ENCODE measurements at regions not wholly inside any gene's neighbourhood (a gene's known extent, or its start where the extent isn't known, plus 50 kb on each side); places are given as distances from the start of the nearest gene placed in this dataset.
"Not testable (repeated sequence)": the region's sequence is repeated elsewhere in the genome, so short reads cannot be mapped to it uniquely, and the experiment has no call there.

- Mint-ChIP-seq H3K4me1 (ENCODE audit: low read depth) (no peaks in the 10 kb centered on the region), H3K9me3 (ENCODE audit: insufficient read depth) (no peaks in the 10 kb centered on the region), H3K27ac (no peak overlapping the region), H3K4me3 (no peak overlapping the region), H3K36me3 (ENCODE audit: low read depth) (no peaks in the 10 kb centered on the region), H3K27me3 (ENCODE audit: low read depth) (no peaks in the 10 kb centered on the region)
- ATAC-seq (no peak), DNase-seq (no peak)
- ChIA-PET POLR2A (no interaction called here), CTCF (no interaction called here)
Observed at GRCh38 chr10:52485462-52485861, 171.4 kb downstream of the DKK1 start.

GRCh38 chr10:52486840-52487611 lies 172.9 kb downstream of the DKK1 start:
- ChIA-PET CTCF (interaction anchor here (2.8 kb wide), 1 partner anchor 179 kb away, joined by 8 read pairs; no protein-coding TSS in a partner anchor), POLR2A (interaction anchor here (0.6 kb wide), 1 partner anchor 17 kb away, joined by 3 read pairs; no protein-coding TSS in a partner anchor)
- Mint-ChIP-seq H3K9me3 (ENCODE audit: insufficient read depth) (no peaks in the 10 kb centered on the region), H3K36me3 (ENCODE audit: low read depth) (no peaks in the 10 kb centered on the region), H3K27me3 (ENCODE audit: low read depth) (no peaks in the 10 kb centered on the region), H3K27ac (no peak overlapping the region), H3K4me1 (ENCODE audit: low read depth) (no peaks in the 10 kb centered on the region), H3K4me3 (no peak overlapping the region)
- DNase-seq, result no peak
- ATAC-seq, result no peak

- Mint-ChIP-seq H3K4me1 (ENCODE audit: low read depth) (no peaks in the 10 kb centered on the region), H3K27ac (no peak overlapping the region), H3K9me3 (ENCODE audit: insufficient read depth) (no peaks in the 10 kb centered on the region), H3K27me3 (ENCODE audit: low read depth) (no peaks in the 10 kb centered on the region), H3K4me3 (no peak overlapping the region), H3K36me3 (ENCODE audit: low read depth) (no peaks in the 10 kb centered on the region)
- no peak for DNase-seq
- ATAC-seq, result no peak
- POLR2A ChIA-PET, result no interaction called here
- CTCF ChIA-PET, result interaction anchor here (2.8 kb wide), 1 partner anchor 181 kb away, joined by 8 read pairs; no protein-coding TSS in a partner anchor
Observed at GRCh38 chr10:52488606-52489485, 174.8 kb downstream of the DKK1 start.

GRCh38 chr10:52491246-52491995 lies 177.3 kb downstream of the DKK1 start:
- no peak for ATAC-seq
- Mint-ChIP-seq H3K4me1 (ENCODE audit: low read depth) (no peaks in the 10 kb centered on the region), H3K27ac (no peak overlapping the region), H3K4me3 (no peak overlapping the region), H3K27me3 (ENCODE audit: low read depth) (no peaks in the 10 kb centered on the region), H3K9me3 (ENCODE audit: insufficient read depth) (no peaks in the 10 kb centered on the region), H3K36me3 (ENCODE audit: low read depth) (no peaks in the 10 kb centered on the region)
- ChIA-PET POLR2A (no interaction called here), CTCF (no interaction called here)
- DNase-seq, result no peak

- peaks cover 7% of the 10 kb centered on the region for H3K9me3 Mint-ChIP-seq (ENCODE audit: insufficient read depth)
- ChIA-PET POLR2A (no interaction called here), CTCF (no interaction called here)
- no peak overlapping the region for H3K27ac Mint-ChIP-seq
- ATAC-seq (no peak), DNase-seq (no peak)
- no peaks in the 10 kb centered on the region for H3K4me1 Mint-ChIP-seq (ENCODE audit: low read depth)
- H3K36me3 Mint-ChIP-seq (ENCODE audit: low read depth), result no peaks in the 10 kb centered on the region
- no peak overlapping the region for H3K4me3 Mint-ChIP-seq
- no peaks in the 10 kb centered on the region for H3K27me3 Mint-ChIP-seq (ENCODE audit: low read depth)
Observed at GRCh38 chr10:52499281-52499680, 185.2 kb downstream of the DKK1 start.

GRCh38 chr10:52500476-52500875 lies 186.4 kb downstream of the DKK1 start:
- Mint-ChIP-seq H3K27ac (no peak overlapping the region), H3K9me3 (ENCODE audit: insufficient read depth) (peaks cover 16% of the 10 kb centered on the region), H3K4me3 (no peak overlapping the region), H3K27me3 (ENCODE audit: low read depth) (no peaks in the 10 kb centered on the region), H3K4me1 (ENCODE audit: low read depth) (no peaks in the 10 kb centered on the region), H3K36me3 (ENCODE audit: low read depth) (no peaks in the 10 kb centered on the region)
- no peak for DNase-seq
- no peak for ATAC-seq
- CTCF ChIA-PET, result no interaction called here
- POLR2A ChIA-PET, result no interaction called here

GRCh38 chr10:52502237-52502636 lies 188.2 kb downstream of the DKK1 start:
- CTCF ChIA-PET, result no interaction called here
- no peak overlapping the region for H3K4me3 Mint-ChIP-seq
- no peaks in the 10 kb centered on the region for H3K27me3 Mint-ChIP-seq (ENCODE audit: low read depth)
- H3K9me3 Mint-ChIP-seq (ENCODE audit: insufficient read depth), result peaks cover 16% of the 10 kb centered on the region
- no peaks in the 10 kb centered on the region for H3K4me1 Mint-ChIP-seq (ENCODE audit: low read depth)
- POLR2A ChIA-PET, result no interaction called here
- no peak overlapping the region for H3K27ac Mint-ChIP-seq
- DNase-seq (no peak), ATAC-seq (no peak)
- H3K36me3 Mint-ChIP-seq (ENCODE audit: low read depth), result no peaks in the 10 kb centered on the region

GRCh38 chr10:52505341-52505740 lies 191.3 kb downstream of the DKK1 start:
- POLR2A ChIA-PET; ATAC-seq; H3K4me1 Mint-ChIP-seq (ENCODE audit: low read depth); DNase-seq; H3K4me3 Mint-ChIP-seq; H3K36me3 Mint-ChIP-seq (ENCODE audit: low read depth); CTCF ChIA-PET; H3K27me3 Mint-ChIP-seq (ENCODE audit: low read depth); H3K27ac Mint-ChIP-seq: not testable (repeated sequence)
- peaks cover 15% of the 10 kb centered on the region for H3K9me3 Mint-ChIP-seq (ENCODE audit: insufficient read depth)

- Mint-ChIP-seq H3K4me1 (ENCODE audit: low read depth) (no peaks in the 10 kb centered on the region), H3K4me3 (no peak overlapping the region), H3K36me3 (ENCODE audit: low read depth) (no peaks in the 10 kb centered on the region), H3K27me3 (ENCODE audit: low read depth) (no peaks in the 10 kb centered on the region), H3K27ac (no peak overlapping the region), H3K9me3 (ENCODE audit: insufficient read depth) (peaks cover 9% of the 10 kb centered on the region)
- ChIA-PET POLR2A (no interaction called here), CTCF (no interaction called here)
- ATAC-seq, result no peak
- DNase-seq, result no peak
Observed at GRCh38 chr10:52514481-52514880, 200.4 kb downstream of the DKK1 start.

GRCh38 chr10:52517012-52517411 lies 202.9 kb downstream of the DKK1 start:
- ATAC-seq, result no peak
- no peak overlapping the region for H3K4me3 Mint-ChIP-seq
- CTCF ChIA-PET, result no interaction called here
- H3K36me3 Mint-ChIP-seq (ENCODE audit: low read depth), result no peaks in the 10 kb centered on the region
- H3K27ac Mint-ChIP-seq, result no peak overlapping the region
- H3K9me3 Mint-ChIP-seq (ENCODE audit: insufficient read depth), result peaks cover 4% of the 10 kb centered on the region
- no peaks in the 10 kb centered on the region for H3K27me3 Mint-ChIP-seq (ENCODE audit: low read depth)
- POLR2A ChIA-PET, result no interaction called here
- no peak for DNase-seq
- no peaks in the 10 kb centered on the region for H3K4me1 Mint-ChIP-seq (ENCODE audit: low read depth)

- ATAC-seq (no peak), DNase-seq (no peak)
- Mint-ChIP-seq H3K4me1 (ENCODE audit: low read depth) (no peaks in the 10 kb centered on the region), H3K27ac (no peak overlapping the region), H3K9me3 (ENCODE audit: insufficient read depth) (no peaks in the 10 kb centered on the region), H3K4me3 (no peak overlapping the region), H3K27me3 (ENCODE audit: low read depth) (no peaks in the 10 kb centered on the region), H3K36me3 (ENCODE audit: low read depth) (no peaks in the 10 kb centered on the region)
- CTCF ChIA-PET, result no interaction called here
- POLR2A ChIA-PET, result no interaction called here
Observed at GRCh38 chr10:52523696-52524095, 209.6 kb downstream of the DKK1 start.

- ChIA-PET POLR2A (no interaction called here), CTCF (no interaction called here)
- Mint-ChIP-seq H3K9me3 (ENCODE audit: insufficient read depth) (no peaks in the 10 kb centered on the region), H3K4me1 (ENCODE audit: low read depth) (no peaks in the 10 kb centered on the region), H3K36me3 (ENCODE audit: low read depth) (no peaks in the 10 kb centered on the region), H3K4me3 (no peak overlapping the region), H3K27me3 (ENCODE audit: low read depth) (no peaks in the 10 kb centered on the region), H3K27ac (no peak overlapping the region)
- DNase-seq, result no peak
- no peak for ATAC-seq
Observed at GRCh38 chr10:52525761-52526160, 211.7 kb downstream of the DKK1 start.
